Endodermal cell (in vitro differentiated cells): ENCODE measurements at regions not wholly inside any gene's neighbourhood (a gene's known extent, or its start where the extent isn't known, plus 50 kb on each side); places are given as distances from the start of the nearest gene placed in this dataset.

Source experiments
- DNase-seq: peaks from one replicate; pipeline ENCODE4 v3.0.0-alpha.2; 2017
- H3K27ac ChIP-seq: 2 replicates; pipeline ENCODE4 v1.5.1; 2013; ENCODE audit warnings: mild to moderate bottlenecking, low read depth, low read length, moderate library complexity
- H3K27me3 ChIP-seq: 2 replicates; pipeline ENCODE4 v1.6.1; 2013; ENCODE audit warnings: mild to moderate bottlenecking, low read length, moderate library complexity; ENCODE audit not compliant: insufficient read depth, control insufficient read depth, poor library complexity, severe bottlenecking
- H3K36me3 ChIP-seq: 2 replicates; pipeline ENCODE4 v1.7.0; 2013; ENCODE audit warnings: mild to moderate bottlenecking, low read length, moderate library complexity; ENCODE audit not compliant: control insufficient read depth, insufficient read depth
- H3K4me1 ChIP-seq: one replicate; pipeline ENCODE4 v1.7.0; 2013; ENCODE audit warnings: low read length; ENCODE audit not compliant: control insufficient read depth, insufficient read depth
- H3K4me3 ChIP-seq: 2 replicates; pipeline ENCODE4 v1.5.1; 2013; ENCODE audit warnings: mild to moderate bottlenecking, low read length, moderate library complexity
- H3K9ac ChIP-seq: 2 replicates; pipeline ENCODE4 v1.6.1; 2013; ENCODE audit warnings: mild to moderate bottlenecking, low read length, moderate library complexity; ENCODE audit not compliant: poor library complexity, severe bottlenecking; ENCODE audit errors: extremely low read depth
- H3K9me3 ChIP-seq: 2 replicates; pipeline ENCODE4 v1.6.1; 2013; ENCODE audit warnings: mild to moderate bottlenecking, low read length, moderate library complexity; ENCODE audit not compliant: control insufficient read depth
- H3K27ac Mint-ChIP-seq: 2 replicates; pipeline ENCODE4 v1.8.0; 2020; ENCODE audit warnings: mixed read lengths
- H3K27me3 Mint-ChIP-seq: 2 replicates; pipeline ENCODE4 v1.8.0; 2021; ENCODE audit warnings: mild to moderate bottlenecking, mixed read lengths; ENCODE audit not compliant: insufficient read depth
- H3K36me3 Mint-ChIP-seq: 2 replicates; pipeline ENCODE4 v1.8.0; 2020; ENCODE audit warnings: low read depth, mixed read lengths
- H3K4me1 Mint-ChIP-seq: 2 replicates; pipeline ENCODE4 v1.8.0; 2020; ENCODE audit warnings: mixed read lengths
- H3K4me3 Mint-ChIP-seq: 2 replicates; pipeline ENCODE4 v1.8.0; 2020; ENCODE audit warnings: mild to moderate bottlenecking, moderate library complexity, mixed read lengths
- H3K9me3 Mint-ChIP-seq: 2 replicates; pipeline ENCODE4 v1.8.0; 2020; ENCODE audit warnings: mild to moderate bottlenecking, mixed read lengths
- CTCF ChIP-seq: fragments of 200-600 bp; sonication (generic); conservative IDR thresholded peaks from 2 replicates; pipeline ENCODE4 v1.5.0; 2021; ENCODE audit warnings: antibody characterized with exemption, mild to moderate bottlenecking
- WGBS, 2 experiments: methylation state at CpG; one replicate each; pipeline versions ENCODE4 v1.1.5 to v1.1.7; 2013; ENCODE audit warnings: missing lambda C conversion rate in 2 of 2, mixed read lengths in 1 of 2; ENCODE audit not compliant: insufficient coverage in 1 of 2, insufficient read length in 1 of 2; 5-methylcytosine and 5-hydroxymethylcytosine counted together

- no peak overlapping the region for H3K9ac ChIP-seq
- no peak overlapping the region for H3K27ac ChIP-seq
- Mint-ChIP-seq H3K36me3 (no peaks in the 10 kb centered on the region), H3K9me3 (no peaks in the 10 kb centered on the region), H3K4me3 (no peak overlapping the region), H3K27me3 (no peaks in the 10 kb centered on the region), H3K4me1 (no peaks in the 10 kb centered on the region), H3K27ac (no peak overlapping the region)
- WGBS, 2 experiments: 82 to 92% methylated on average over 2 to 4 of the region's 4 CpGs
- no peaks in the 10 kb centered on the region for H3K9me3 ChIP-seq
- no peaks in the 10 kb centered on the region for H3K36me3 ChIP-seq
- no peak for DNase-seq
- no peak for TF ChIP-seq CTCF
- H3K4me3 ChIP-seq: no peak overlapping the region
- no peaks in the 10 kb centered on the region for H3K27me3 ChIP-seq
- H3K4me1 ChIP-seq: no peaks in the 10 kb centered on the region
Observed at GRCh38 chr20:19120569-19120968, 91.9 kb upstream of the SLC24A3 start.

- no peaks in the 10 kb centered on the region for H3K9me3 ChIP-seq
- no peak overlapping the region for H3K9ac ChIP-seq
- no peaks in the 10 kb centered on the region for H3K36me3 ChIP-seq
- H3K4me3 ChIP-seq: no peak overlapping the region
- Mint-ChIP-seq H3K36me3 (no peaks in the 10 kb centered on the region), H3K4me1 (no peaks in the 10 kb centered on the region), H3K4me3 (no peak overlapping the region), H3K9me3 (no peaks in the 10 kb centered on the region), H3K27ac (no peak overlapping the region), H3K27me3 (no peaks in the 10 kb centered on the region)
- no peak overlapping the region for H3K27ac ChIP-seq
- no peaks in the 10 kb centered on the region for H3K4me1 ChIP-seq
- WGBS, 2 experiments: 86 to 93% methylated on average over 3 of the region's 3 CpGs
- TF ChIP-seq CTCF: no peak
- H3K27me3 ChIP-seq: no peaks in the 10 kb centered on the region
- no peak for DNase-seq
Observed at GRCh38 chr20:19121463-19121862, 91.0 kb upstream of the SLC24A3 start.

GRCh38 chr20:19121916-19122315, 90.5 kb upstream of the SLC24A3 start:
- Mint-ChIP-seq H3K4me3 (no peak overlapping the region), H3K27me3 (no peaks in the 10 kb centered on the region), H3K36me3 (no peaks in the 10 kb centered on the region), H3K4me1 (no peaks in the 10 kb centered on the region), H3K27ac (no peak overlapping the region), H3K9me3 (no peaks in the 10 kb centered on the region)
- H3K9me3 ChIP-seq: no peaks in the 10 kb centered on the region
- H3K4me3 ChIP-seq: no peak overlapping the region
- no peak overlapping the region for H3K9ac ChIP-seq
- H3K27ac ChIP-seq: no peak overlapping the region
- no peaks in the 10 kb centered on the region for H3K36me3 ChIP-seq
- TF ChIP-seq CTCF: no peak
- no peaks in the 10 kb centered on the region for H3K27me3 ChIP-seq
- DNase-seq: no peak
- H3K4me1 ChIP-seq: no peaks in the 10 kb centered on the region
